ENCODE measurements at regions not wholly inside any gene's neighbourhood (a gene's known extent, or its start where the extent isn't known, plus 50 kb on each side); places are given as distances from the start of the nearest gene placed in this dataset.

DNA sequence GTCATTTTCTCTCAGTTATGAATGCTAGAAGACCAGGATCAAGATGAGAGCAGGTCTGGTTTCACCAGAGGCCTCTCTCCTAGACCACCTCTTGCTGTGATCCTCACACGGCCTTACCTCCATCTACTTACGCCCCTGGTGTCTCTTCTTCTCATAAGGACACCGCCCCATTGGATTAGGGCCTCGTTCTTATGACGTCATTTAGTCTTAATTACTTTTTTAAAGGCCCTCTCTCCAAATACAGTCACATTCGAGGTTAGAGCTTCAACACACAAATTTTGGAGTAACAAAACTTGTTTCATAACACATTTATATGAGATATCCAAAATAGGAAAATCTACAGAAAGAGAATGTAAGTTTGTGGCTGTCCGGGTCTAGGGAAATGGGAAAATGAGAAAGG, 391.0 kb upstream of the PITX2 start:
- TF ChIP-seq, protein P1, sequence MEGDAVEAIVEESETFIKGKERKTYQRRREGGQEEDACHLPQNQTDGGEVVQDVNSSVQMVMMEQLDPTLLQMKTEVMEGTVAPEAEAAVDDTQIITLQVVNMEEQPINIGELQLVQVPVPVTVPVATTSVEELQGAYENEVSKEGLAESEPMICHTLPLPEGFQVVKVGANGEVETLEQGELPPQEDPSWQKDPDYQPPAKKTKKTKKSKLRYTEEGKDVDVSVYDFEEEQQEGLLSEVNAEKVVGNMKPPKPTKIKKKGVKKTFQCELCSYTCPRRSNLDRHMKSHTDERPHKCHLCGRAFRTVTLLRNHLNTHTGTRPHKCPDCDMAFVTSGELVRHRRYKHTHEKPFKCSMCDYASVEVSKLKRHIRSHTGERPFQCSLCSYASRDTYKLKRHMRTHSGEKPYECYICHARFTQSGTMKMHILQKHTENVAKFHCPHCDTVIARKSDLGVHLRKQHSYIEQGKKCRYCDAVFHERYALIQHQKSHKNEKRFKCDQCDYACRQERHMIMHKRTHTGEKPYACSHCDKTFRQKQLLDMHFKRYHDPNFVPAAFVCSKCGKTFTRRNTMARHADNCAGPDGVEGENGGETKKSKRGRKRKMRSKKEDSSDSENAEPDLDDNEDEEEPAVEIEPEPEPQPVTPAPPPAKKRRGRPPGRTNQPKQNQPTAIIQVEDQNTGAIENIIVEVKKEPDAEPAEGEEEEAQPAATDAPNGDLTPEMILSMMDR (conservative IDR thresholded peaks at IDR 0.05), result no peak
- Mint-ChIP-seq H3K4me3 (no peak overlapping the region), H3K9me3 (no peaks in the 10 kb centered on the region), H3K27me3 (no peaks in the 10 kb centered on the region), H3K27ac (no peak overlapping the region), H3K4me1 (ENCODE audit: unreplicated experiment) (no peaks in the 10 kb centered on the region), H3K36me3 (no peaks in the 10 kb centered on the region)
- DNase-seq (ENCODE audit: extremely low spot score, unreplicated experiment), result no peak

DNA sequence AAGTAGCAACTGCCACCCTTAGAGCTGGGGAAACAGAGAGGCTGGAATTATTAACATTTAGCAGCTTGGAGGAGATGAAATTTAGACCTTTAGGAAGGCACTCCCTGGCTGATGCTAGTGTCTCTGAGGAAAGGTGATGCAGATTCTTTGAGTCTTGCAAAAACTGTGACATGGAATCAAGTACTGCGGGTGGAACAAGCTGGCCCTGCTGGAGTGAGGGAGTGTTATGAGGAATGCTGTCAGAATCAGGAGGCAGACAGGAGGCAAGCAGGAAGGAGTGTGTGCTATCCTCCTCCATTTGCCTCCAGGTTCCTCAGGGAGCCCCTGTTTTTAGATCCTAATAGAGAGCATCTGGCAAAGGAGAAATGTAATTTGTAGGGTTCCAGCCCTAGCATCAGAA, 391.7 kb upstream of the PITX2 start:
- no peak for DNase-seq (ENCODE audit: extremely low spot score, unreplicated experiment)
- Mint-ChIP-seq H3K27ac (no peak overlapping the region), H3K9me3 (no peaks in the 10 kb centered on the region), H3K36me3 (no peaks in the 10 kb centered on the region), H3K4me3 (no peak overlapping the region), H3K27me3 (no peaks in the 10 kb centered on the region), H3K4me1 (ENCODE audit: unreplicated experiment) (no peaks in the 10 kb centered on the region)
- TF ChIP-seq, protein P1 (conservative IDR thresholded peaks at IDR 0.05), result no peak

DNA sequence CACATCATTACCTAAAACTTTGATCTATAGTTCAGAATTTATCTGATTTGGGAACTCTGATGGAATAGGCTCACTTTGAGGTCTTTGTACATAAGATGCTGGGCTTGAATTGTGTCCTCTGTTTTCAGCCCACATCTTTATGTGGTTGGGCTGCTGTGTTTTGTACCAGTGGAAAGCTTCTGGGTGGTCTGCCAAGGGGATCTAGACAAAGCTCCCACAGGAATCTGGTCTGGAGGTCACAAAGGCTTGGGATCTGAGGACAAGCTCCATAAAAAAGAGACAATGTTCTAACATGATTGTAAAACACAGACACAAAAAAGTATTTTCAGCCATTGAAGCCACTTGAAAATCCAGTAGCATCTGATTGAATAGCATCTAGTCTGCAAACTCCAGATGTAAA, 393.5 kb upstream of the PITX2 start:
- H3K4me1 Mint-ChIP-seq (ENCODE audit: unreplicated experiment), result no peaks in the 10 kb centered on the region
- no peak overlapping the region for H3K27ac Mint-ChIP-seq
- no peak for DNase-seq (ENCODE audit: extremely low spot score, unreplicated experiment)
- no peaks in the 10 kb centered on the region for H3K9me3 Mint-ChIP-seq
- TF ChIP-seq, protein P1 (conservative IDR thresholded peaks at IDR 0.05), result no peak
- no peaks in the 10 kb centered on the region for H3K27me3 Mint-ChIP-seq
- H3K4me3 Mint-ChIP-seq, result no peak overlapping the region
- no peaks in the 10 kb centered on the region for H3K36me3 Mint-ChIP-seq

DNA sequence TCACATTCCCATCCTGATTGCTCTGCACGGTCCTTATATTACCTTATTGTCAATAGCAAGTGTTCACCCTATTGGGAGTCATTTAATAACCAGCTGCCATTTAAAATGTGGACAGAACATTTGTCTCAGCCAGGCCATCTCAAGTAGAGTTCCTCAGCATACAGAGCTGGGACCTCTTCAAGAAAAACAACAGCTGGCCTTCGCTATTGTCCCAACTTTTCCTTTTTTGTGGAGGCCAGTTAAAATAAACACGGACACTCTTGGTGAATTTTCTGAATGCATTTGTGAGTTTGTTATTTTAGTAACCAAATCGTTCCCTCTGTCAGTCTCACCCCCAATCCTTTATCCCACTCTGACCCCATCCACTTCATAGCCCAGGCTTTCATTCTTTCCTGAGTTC, 395.3 kb upstream of the PITX2 start:
- H3K9me3 Mint-ChIP-seq, result no peaks in the 10 kb centered on the region
- H3K36me3 Mint-ChIP-seq, result no peaks in the 10 kb centered on the region
- H3K27me3 Mint-ChIP-seq, result no peaks in the 10 kb centered on the region
- TF ChIP-seq, protein P1 (conservative IDR thresholded peaks at IDR 0.05), result no peak
- no peaks in the 10 kb centered on the region for H3K4me1 Mint-ChIP-seq (ENCODE audit: unreplicated experiment)
- H3K4me3 Mint-ChIP-seq, result no peak overlapping the region
- no peak for DNase-seq (ENCODE audit: extremely low spot score, unreplicated experiment)
- H3K27ac Mint-ChIP-seq, result no peak overlapping the region

DNA sequence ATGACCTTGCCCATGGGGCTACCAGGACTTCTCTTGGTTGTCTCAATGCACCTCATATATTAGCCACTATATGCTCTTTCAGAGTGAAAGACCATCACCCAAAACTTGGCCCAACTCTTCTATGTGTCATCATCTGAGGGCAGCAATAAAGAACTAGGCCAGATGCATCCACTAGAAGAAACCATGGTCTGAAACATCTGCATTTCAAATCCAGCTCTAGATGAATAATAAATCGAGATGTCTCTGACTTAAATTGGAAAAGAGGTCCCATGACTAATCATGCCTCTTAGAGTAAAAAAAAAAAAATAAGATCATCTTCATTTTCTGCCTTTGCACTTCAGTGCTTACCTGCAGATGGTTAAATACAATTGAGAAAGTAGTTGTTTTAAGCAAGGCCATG, 397.6 kb upstream of the PITX2 start:
- Mint-ChIP-seq H3K27me3 (no peaks in the 10 kb centered on the region), H3K4me3 (no peak overlapping the region), H3K27ac (no peak overlapping the region), H3K4me1 (ENCODE audit: unreplicated experiment) (no peaks in the 10 kb centered on the region), H3K9me3 (no peaks in the 10 kb centered on the region), H3K36me3 (no peaks in the 10 kb centered on the region)
- no peak for DNase-seq (ENCODE audit: extremely low spot score, unreplicated experiment)
- TF ChIP-seq, protein P1 (conservative IDR thresholded peaks at IDR 0.05), result no peak

DNA sequence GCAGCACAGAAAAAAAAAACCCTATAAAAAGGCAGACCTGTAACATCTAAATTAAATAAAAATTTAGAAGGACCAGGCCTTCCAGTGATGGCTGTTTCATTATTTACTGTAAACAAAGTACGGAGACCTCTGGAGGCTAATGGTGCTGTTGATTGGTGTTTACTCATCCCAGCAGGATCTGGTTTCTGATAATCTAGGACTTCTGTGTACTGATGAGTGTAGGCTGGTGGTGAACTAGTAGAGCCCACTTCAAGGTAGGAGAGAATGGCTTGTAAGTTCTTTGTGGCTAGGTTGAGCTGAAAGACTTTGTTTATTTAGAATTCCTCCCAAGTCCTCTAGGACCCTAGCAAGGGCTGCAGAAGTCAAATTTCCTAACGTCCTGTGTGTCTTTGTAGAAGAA, 398.1 kb upstream of the PITX2 start:
- Mint-ChIP-seq H3K9me3 (no peaks in the 10 kb centered on the region), H3K27me3 (no peaks in the 10 kb centered on the region), H3K36me3 (no peaks in the 10 kb centered on the region), H3K4me3 (no peak overlapping the region), H3K4me1 (ENCODE audit: unreplicated experiment) (no peaks in the 10 kb centered on the region), H3K27ac (no peak overlapping the region)
- DNase-seq (ENCODE audit: extremely low spot score, unreplicated experiment), result no peak
- TF ChIP-seq, protein P1 (conservative IDR thresholded peaks at IDR 0.05), result no peak

Data from type B pancreatic cell (in vitro differentiated cells).